Limb (tissue), 2 donors: ENCODE measurements at regions not wholly inside any gene's neighbourhood (a gene's known extent, or its start where the extent isn't known, plus 50 kb on each side); places are given as distances from the start of the nearest gene placed in this dataset.

Experiments used
- DNase-seq, 2 donors: peaks; one replicate each; pipeline ENCODE4 v3.0.0-alpha.2; 2016; ENCODE audit errors: extremely low spot score in 2 of 2

- peak in 1 of 2 donors; percentile 35 for DNase-seq
These were observed 156.5 kb upstream of the C14orf180 start for GRCh38 chr14:104422837-104423681.

DNA sequence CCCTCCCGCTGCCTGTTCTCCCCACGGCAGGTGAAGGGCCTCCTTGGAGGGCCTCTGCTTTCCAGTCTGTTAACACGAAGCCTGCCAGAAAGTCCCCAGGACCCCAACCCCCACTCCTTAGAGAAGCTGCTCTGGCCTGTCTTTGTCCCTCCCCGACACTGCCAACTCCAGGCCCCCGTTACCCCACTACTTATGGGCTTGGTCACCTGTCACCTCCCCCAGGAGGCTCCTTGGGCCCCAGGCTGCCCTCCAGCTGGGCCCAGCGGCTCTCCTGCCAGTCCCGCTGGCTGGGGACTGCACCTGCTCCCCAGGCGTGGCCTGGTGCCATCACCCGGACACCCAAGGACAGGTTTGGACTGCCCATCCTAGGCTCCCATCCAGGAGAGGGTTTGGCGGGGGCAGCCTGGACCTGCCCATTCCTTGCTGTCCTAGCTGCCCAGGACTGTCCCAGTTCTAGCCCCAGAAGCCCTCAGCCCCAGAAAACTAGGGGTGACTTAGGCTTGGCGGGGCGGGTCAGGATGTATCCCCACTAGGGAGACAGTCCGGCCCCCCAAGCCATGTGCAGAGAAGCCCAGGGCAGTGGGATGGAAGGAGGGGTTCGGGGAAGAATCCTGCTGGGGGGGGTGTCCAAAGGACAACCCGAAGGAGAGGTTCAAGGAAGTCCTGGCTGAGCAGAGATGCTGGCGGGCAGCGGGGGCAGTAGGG is 155.7 kb upstream of the C14orf180 start:
- peak in 1 of 2 donors; percentile 44 for DNase-seq

- DNase-seq = peak; percentile 71 to 75
These were observed 155.0 kb upstream of the C14orf180 start for GRCh38 chr14:104424406-104425072.

DNA sequence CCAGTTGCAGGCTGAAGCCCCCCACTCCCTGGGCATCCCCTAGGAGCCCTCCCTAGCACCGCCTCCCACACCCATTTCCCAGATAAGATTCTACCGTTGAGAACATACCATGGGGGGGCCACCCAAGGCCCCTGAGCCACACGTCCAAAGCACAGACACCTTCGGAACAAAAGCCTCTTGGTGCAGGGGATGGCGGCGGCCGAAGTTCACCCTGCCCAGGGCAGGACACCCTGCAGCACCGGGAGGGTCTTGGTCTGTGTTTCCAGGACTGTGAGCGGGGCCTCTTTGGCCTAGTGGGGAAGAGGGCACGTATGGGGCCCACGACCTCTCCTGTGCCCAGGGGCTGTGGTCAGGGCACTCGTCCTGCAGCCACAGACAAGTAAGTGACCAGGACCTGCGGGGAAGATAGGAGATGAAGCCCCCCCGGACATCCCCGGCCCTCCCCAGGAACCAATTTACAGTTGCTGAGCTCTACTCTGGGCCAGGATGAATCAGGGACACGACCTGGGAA is 154.3 kb upstream of the C14orf180 start:
- peak in 1 of 2 donors; percentile 26 for DNase-seq

DNA sequence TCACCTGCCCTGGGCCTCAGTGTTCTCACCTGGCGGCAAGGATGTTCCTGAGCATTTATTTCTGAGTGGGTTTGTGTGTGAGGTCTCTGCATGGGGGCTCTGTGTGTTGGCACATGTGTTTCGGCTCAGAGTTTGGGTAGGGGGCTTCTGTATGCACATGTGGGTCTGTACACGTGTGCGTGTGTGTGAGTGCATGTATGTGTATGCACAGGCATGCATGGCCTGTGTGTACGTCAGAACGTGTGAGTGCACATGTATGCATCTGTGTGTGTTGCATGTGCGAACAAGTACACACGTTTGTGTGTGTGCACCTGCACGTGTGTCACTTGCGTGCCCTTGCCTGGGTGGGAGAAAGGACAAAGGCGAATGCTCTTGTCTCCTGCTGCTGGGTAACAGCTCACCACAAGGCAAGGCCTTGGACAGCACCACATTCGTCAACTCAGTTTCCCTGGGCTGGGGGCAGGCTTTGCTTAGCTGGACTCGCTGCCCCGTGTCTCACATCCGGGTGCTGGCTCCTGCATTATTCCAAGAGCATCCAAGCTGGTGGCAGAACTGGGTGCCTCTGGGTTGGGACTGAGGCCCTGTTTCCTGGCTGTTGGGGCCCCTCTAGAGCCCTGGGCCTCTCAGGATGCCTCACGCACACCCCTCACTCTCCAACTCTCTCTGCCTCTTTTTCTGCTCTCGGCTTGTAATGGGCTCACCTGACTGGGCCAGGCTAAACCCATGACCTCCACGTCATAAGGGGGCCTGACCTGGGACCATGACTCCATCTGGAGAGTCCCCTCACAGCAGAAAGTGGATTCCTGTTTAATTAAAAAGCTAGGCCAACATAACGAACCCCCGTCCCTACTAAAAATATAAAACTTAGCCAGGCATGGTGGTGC is 153.6 kb upstream of the C14orf180 start:
- DNase-seq = no peak

- DNase-seq = peak in 1 of 2 donors; percentile 27
These were observed 152.3 kb upstream of the C14orf180 start for GRCh38 chr14:104427131-104427851.

DNA sequence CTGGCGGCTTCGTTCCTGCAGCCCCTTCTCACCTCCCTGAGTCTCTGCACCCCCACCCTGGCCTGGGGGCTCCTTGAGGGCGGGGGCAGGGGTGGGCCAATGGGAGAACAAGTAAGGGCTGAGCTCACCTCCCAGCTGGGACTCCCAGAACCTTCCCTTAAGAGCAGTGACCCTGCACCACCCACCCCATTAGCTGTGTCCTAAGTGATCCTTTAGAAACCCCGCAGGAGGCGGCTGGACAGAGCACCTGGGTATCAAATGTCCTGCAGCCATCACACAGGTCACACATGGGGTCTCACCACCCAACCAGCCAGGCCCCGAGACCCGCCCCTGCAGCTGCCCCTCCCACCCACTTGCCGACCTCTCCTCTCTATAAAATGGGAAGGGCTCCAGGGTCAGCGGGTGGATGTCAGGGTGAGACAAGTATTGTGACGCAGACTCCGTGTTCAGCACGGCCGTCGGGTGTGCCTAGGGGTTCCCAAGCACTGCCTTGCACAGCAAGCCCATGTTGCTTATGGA is 151.2 kb upstream of the C14orf180 start:
- no peak for DNase-seq

DNA sequence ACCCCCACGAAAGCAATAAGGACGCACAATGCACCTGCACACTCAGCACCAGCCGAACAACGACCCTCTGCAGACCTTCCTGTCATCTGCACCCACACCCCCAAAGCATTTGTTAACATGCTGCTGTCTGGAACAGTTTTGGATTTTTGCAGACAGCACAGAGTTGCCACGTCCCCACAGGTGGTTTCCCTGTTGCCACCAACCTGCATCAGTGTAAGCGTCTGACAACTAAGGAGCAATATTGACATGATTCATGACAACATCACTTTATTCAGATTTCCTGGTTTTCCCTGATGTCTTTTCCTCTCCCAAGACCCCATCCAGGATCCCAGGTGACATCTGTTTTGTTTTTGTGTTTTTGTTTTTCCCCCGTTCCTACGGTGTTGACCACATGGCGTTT is 150.7 kb upstream of the C14orf180 start:
- no peak for DNase-seq

DNA sequence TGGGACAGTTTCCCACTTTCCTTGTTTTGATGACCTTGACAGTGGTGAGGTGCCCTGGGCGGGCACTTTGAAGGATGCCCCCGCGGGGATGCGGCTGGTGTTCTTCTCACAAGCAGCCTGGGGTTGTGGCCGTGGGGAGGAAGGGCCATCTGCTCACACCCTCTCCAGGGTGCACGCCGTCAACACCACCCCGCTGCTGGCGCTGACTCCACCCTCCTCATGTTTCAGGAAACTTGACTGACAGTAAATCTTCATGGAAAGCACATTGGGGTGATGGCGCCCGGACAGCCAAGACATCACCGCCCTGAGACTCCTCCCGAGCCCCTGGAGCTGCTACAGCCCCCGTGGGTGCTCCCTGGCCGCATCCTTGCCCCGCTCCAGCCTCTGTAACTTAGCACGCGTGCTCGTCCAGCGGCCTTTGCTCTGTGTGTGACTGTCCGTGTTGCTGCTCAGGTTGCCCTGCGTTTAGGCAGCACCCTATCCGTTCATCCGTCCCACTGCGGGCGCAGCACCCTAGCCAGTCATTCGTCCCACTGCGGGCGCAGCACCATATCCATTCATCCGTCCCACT is 150.2 kb upstream of the C14orf180 start:
- no peak for DNase-seq

- no peak for DNase-seq
These were observed 148.1 kb upstream of the C14orf180 start for GRCh38 chr14:104431351-104431928.

DNA sequence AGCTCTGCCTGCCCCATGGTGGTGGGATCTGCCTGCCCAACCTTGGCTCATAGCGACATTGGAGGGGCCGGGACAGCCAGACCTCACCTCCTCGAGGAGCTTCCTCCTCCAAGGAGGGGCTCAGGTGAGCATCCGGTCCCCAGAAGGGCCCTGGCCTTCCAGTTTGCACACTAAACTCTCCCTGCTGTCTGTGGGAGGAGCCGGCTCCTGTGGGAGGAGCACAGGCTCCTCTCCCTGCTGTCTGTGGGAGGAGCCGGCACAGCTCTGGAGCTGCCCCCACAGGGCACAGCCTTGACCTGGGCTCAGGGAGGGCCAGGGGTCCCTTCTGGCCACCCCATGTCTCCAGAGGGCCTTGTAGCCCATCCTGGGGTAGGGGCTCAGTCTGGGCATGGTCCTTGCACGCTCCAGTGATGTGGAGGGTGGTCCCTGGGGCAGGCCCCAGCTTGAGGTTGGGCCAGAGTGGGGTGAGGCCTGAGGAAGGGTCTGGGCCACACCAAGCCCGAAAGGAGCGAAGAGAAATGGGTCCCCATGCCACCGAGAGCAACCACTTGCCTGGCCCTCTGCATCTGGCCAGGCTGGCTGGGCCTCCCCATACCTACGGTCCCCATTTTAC is 147.5 kb upstream of the C14orf180 start:
- DNase-seq = no peak

DNA sequence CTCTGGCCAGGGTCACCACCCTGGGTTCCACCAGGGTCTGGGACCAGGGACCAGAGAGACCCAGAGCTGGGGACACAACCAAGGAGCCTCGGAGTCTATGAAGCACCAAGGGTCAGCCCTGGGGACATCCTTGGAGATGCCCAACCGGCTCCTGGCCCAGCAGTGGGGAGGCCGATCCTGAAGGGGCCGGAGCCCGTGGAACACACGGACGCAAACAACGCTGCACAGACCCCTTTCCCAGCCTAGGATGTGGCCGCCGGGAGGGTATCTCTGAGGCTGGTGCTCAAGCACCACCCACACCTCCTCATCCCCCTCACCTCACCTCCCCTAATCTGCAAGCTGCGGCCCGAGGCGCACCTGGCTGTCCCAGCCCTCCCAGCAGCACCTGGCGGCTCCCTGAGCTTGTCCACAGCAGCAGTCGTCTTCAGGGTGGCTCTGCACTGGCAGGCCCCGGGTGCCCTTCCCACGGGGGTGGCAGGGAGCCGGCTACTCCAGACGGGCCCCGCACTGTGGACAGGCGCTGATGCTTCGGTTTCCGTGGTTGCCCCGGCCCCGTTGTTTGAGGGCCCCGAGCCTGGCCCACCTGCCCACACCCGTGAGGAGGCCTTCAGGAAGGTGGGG is 146.8 kb upstream of the C14orf180 start:
- DNase-seq = no peak

- peak in 1 of 2 donors; percentile 27 for DNase-seq
These were observed 146.0 kb upstream of the C14orf180 start for GRCh38 chr14:104433401-104434213.

GRCh38 chr14:104434214-104435076 is 145.1 kb upstream of the C14orf180 start:
- no peak for DNase-seq

- DNase-seq = peak in 1 of 2 donors; percentile 17
These were observed 144.2 kb upstream of the C14orf180 start for GRCh38 chr14:104435147-104436046.
